SK-N-SH (cell line): ENCODE measurements at regions not wholly inside any gene's neighbourhood (a gene's known extent, or its start where the extent isn't known, plus 50 kb on each side); places are given as distances from the start of the nearest gene placed in this dataset.

ENCODE experiments used
- CTCF ChIA-PET: fragments of 300-600, 350-600 bp; formaldehyde crosslinking; extraction: SDS; loops from one replicate; lab custom pipeline; 2021; lab: Yijun Ruan, JAX
- POLR2A ChIA-PET: fragments of 350-600 bp; sonication (Branson Sonifier 250); formaldehyde crosslinking; extraction: SDS; loops from one replicate; lab custom pipeline; 2020; ENCODE audit warnings: antibody characterized with exemption, inconsistent platforms; lab: Yijun Ruan, JAX
- DNase-seq: peaks from one replicate; pipeline ENCODE4 v3.0.0; 2012
- H2AFZ ChIP-seq: fragments of 200-600 bp; sonication (generic); 2 replicates; pipeline ENCODE4 v1.8.1; 2016; ENCODE audit warnings: antibody characterized with exemption, mild to moderate bottlenecking, low read depth
- H3F3A ChIP-seq: fragments of 200-600 bp; sonication (generic); replicated peaks from 2 replicates; pipeline ENCODE3; 2016; ENCODE audit warnings: antibody characterized with exemption, mild to moderate bottlenecking; ENCODE audit not compliant: insufficient read depth
- H3K27ac ChIP-seq, 2 experiments: fragments of 200-500 bp in 1 of 2; fragments of 200-600 bp in 1 of 2; sonication (Bioruptor generic) in 1 of 2; sonication (generic), shearing (Covaris generic) in 1 of 2; 2 replicates each; pipeline versions ENCODE4 v1.5.1 to v1.6.1; 2014 to 2016; ENCODE audit warnings: low read depth in 2 of 2, inconsistent platforms in 1 of 2, low read length in 1 of 2, mild to moderate bottlenecking in 1 of 2, mixed read lengths in 1 of 2
- H3K27me3 ChIP-seq: fragments of 200-600 bp; sonication (generic), shearing (Covaris generic); 2 replicates; pipeline ENCODE4 v1.6.1; 2016; ENCODE audit warnings: mixed run types; ENCODE audit not compliant: insufficient read depth
- H3K36me3 ChIP-seq, 2 experiments: fragments of 200-500 bp in 1 of 2; fragments of 200-600 bp in 1 of 2; sonication (Bioruptor generic) in 1 of 2; sonication (generic) in 1 of 2; replicated peaks in 1 of 2; 2 replicates each; pipeline versions ENCODE3 to v1.5.1; 2014 to 2016; ENCODE audit warnings: low read length in 1 of 2, mild to moderate bottlenecking in 1 of 2; ENCODE audit not compliant: insufficient read depth in 2 of 2, control insufficient read depth in 1 of 2
- H3K4me1 ChIP-seq, 2 experiments: fragments of 200-500 bp in 1 of 2; fragments of 200-600 bp in 1 of 2; sonication (Bioruptor generic) in 1 of 2; sonication (generic), shearing (Covaris generic) in 1 of 2; 2 replicates each; pipeline versions ENCODE4 v1.5.1 to v1.6.1; 2014 to 2016; ENCODE audit warnings: low read depth in 1 of 2, low read length in 1 of 2, mixed run types in 1 of 2; ENCODE audit not compliant: insufficient read depth in 2 of 2, control insufficient read depth in 1 of 2
- H3K4me2 ChIP-seq: fragments of 200-600 bp; sonication (generic), shearing (Covaris generic); 2 replicates; pipeline ENCODE4 v1.6.1; 2017; ENCODE audit warnings: mixed run types
- H3K4me3 ChIP-seq, 2 experiments: fragments of 200-500 bp in 1 of 2; fragments of 200-600 bp in 1 of 2; sonication (Bioruptor generic) in 1 of 2; sonication (generic), shearing (Covaris generic) in 1 of 2; 2 replicates each; pipeline versions ENCODE4 v1.5.1 to v1.8.1; 2014 to 2016; ENCODE audit warnings: low read depth in 2 of 2, inconsistent platforms in 1 of 2, low read length in 1 of 2, mild to moderate bottlenecking in 1 of 2, mixed read lengths in 1 of 2, moderate library complexity in 1 of 2
- H3K79me2 ChIP-seq: fragments of 200-600 bp; sonication (generic); 2 replicates; pipeline ENCODE4 v1.8.1; 2017; ENCODE audit warnings: mild to moderate bottlenecking; ENCODE audit not compliant: insufficient read depth
- H3K9ac ChIP-seq: fragments of 200-600 bp; sonication (generic); 2 replicates; pipeline ENCODE4 v1.6.1; 2017; ENCODE audit warnings: mixed run types
- H3K9me2 ChIP-seq: fragments of 200-600 bp; sonication (generic); 2 replicates; pipeline ENCODE4 v1.6.1; 2017; ENCODE audit warnings: mixed run types
- H3K9me3 ChIP-seq: fragments of 200-600 bp; sonication (generic); 2 replicates; pipeline ENCODE4 v1.6.1; 2017; ENCODE audit warnings: mixed run types, mild to moderate bottlenecking, moderate library complexity
- H4K20me1 ChIP-seq: fragments of 200-600 bp; sonication (generic); 2 replicates; pipeline ENCODE4 v1.6.1; 2017; ENCODE audit warnings: mild to moderate bottlenecking, mixed run types; ENCODE audit not compliant: insufficient read depth
- CHD2 ChIP-seq: fragments of 150-350 bp; IDR thresholded peaks from 2 replicates; pipeline ENCODE4 v1.6.1; 2018; ENCODE audit warnings: low read length; ENCODE audit not compliant: partially characterized antibody
- ELF1 ChIP-seq: IDR thresholded peaks from 2 replicates; pipeline ENCODE4 v1.4.0; 2012
- EP300 ChIP-seq, 2 experiments: IDR thresholded peaks; 2 replicates each; pipeline versions ENCODE4 v1.4.0 to v1.6.1; 2012; ENCODE audit warnings: borderline replicate concordance in 1 of 2, low read depth in 1 of 2, low read length in 1 of 2
- EZH2phosphoT487 ChIP-seq: fragments of 200-600 bp; sonication (generic); IDR thresholded peaks from 2 replicates; pipeline ENCODE4 v1.6.1; 2017; ENCODE audit warnings: low read depth, mixed run types, mild to moderate bottlenecking, antibody characterized with exemption, moderate library complexity, borderline replicate concordance
- FOXJ3 ChIP-seq: sonication (generic); formaldehyde crosslinking; IDR thresholded peaks from 2 replicates; pipeline ENCODE4 v1.5.1; 2020; ENCODE audit warnings: mild to moderate bottlenecking, missing genetic modification reagents
- FOXM1 ChIP-seq: IDR thresholded peaks from 2 replicates; pipeline ENCODE4 v1.4.0; 2012; ENCODE audit warnings: low read depth, mild to moderate bottlenecking
- GABPA ChIP-seq: IDR thresholded peaks from 2 replicates; pipeline ENCODE4 v1.4.0; 2012; ENCODE audit warnings: low read depth, mild to moderate bottlenecking
- GATA2 ChIP-seq: sonication (generic); formaldehyde crosslinking; IDR thresholded peaks from 2 replicates; pipeline ENCODE4 v1.5.0; 2020; ENCODE audit warnings: mild to moderate bottlenecking, missing genetic modification reagents
- JUND ChIP-seq: IDR thresholded peaks from 2 replicates; pipeline ENCODE4 v1.4.0; 2012
- MEF2A ChIP-seq: IDR thresholded peaks from 2 replicates; pipeline ENCODE4 v1.4.0; 2012; ENCODE audit warnings: low read depth, borderline replicate concordance
- NRF1 ChIP-seq: IDR thresholded peaks from 2 replicates; pipeline ENCODE4 v1.6.1; 2012; ENCODE audit warnings: low read depth, mild to moderate bottlenecking, low read length
- POLR2AphosphoS5 ChIP-seq: IDR thresholded peaks from 2 replicates; pipeline ENCODE4 v1.6.1; 2012; ENCODE audit warnings: low read depth, low read length
- TAF1 ChIP-seq: IDR thresholded peaks from 2 replicates; pipeline ENCODE4 v1.6.1; 2012; ENCODE audit warnings: low read depth, mild to moderate bottlenecking, low read length, moderate library complexity, borderline replicate concordance
- TEAD4 ChIP-seq: IDR thresholded peaks from 2 replicates; pipeline ENCODE4 v1.4.0; 2012; ENCODE audit warnings: mild to moderate bottlenecking, borderline replicate concordance; ENCODE audit not compliant: insufficient read depth
- YY1 ChIP-seq: IDR thresholded peaks from 2 replicates; pipeline ENCODE4 v1.4.0; 2012; ENCODE audit warnings: low read depth, mild to moderate bottlenecking
- WGBS: methylation state at CpG from one replicate; pipeline ENCODE4 v1.1.6; 2017; ENCODE audit warnings: low lambda C conversion rate; 5-methylcytosine and 5-hydroxymethylcytosine counted together
- TF ChIP-seq, protein P1 (sequence below): IDR thresholded peaks from 2 replicates; pipeline ENCODE4; 2012
- TF ChIP-seq, protein P2 (sequence below): IDR thresholded peaks from 2 replicates; pipeline ENCODE4 v1.4.0; 2012; ENCODE audit warnings: low read depth
- TF ChIP-seq, protein P3 (sequence below): IDR thresholded peaks from 2 replicates; pipeline ENCODE4 v1.6.1; 2012; ENCODE audit warnings: mild to moderate bottlenecking, low read depth, low read length, moderate library complexity
- TF ChIP-seq, protein P4 (sequence below): IDR thresholded peaks from 2 replicates; pipeline ENCODE4 v1.4.0; 2012; ENCODE audit warnings: low read depth, borderline replicate concordance

- TF ChIP-seq CHD2 (no peak), GABPA (no peak), TEAD4 (no peak), ELF1 (no peak)
- TF ChIP-seq, all 33 proteins: peak for 0
- POLR2A ChIA-PET = no interaction called here
- Histone ChIP-seq H3K4me1 (no peaks in the 10 kb centered on the region), H3K79me2 (no peaks in the 10 kb centered on the region), H3K9me3 (0 out of 2 replicates have a peak, but pooled peaks cover 2% of the 10 kb centered on the region), H2AFZ (no peak overlapping the region), H3K4me2 (no peak overlapping the region), H4K20me1 (no peaks in the 10 kb centered on the region), H3K27me3 (no peaks in the 10 kb centered on the region), H3K9me2 (no peaks in the 10 kb centered on the region; the same call in 1 of the 2 replicates), H3K36me3 (no peaks in the 10 kb centered on the region), H3F3A (no peaks in the 10 kb centered on the region), H3K9ac (no peak overlapping the region), H3K27ac (no peak overlapping the region), H3K4me3 (no peak overlapping the region)
- CTCF ChIA-PET = no interaction called here
- DNase-seq = no peak
- 0% methylated on average over 1 of the region's 1 CpG for WGBS
Measured at GRCh38 chr1:104378414-104378813, 628.7 kb downstream of the AMY1C start.

GRCh38 chr1:104380003-104380402 lies 630.3 kb downstream of the AMY1C start:
- Histone ChIP-seq H2AFZ (no peak overlapping the region), H3F3A (no peaks in the 10 kb centered on the region), H3K9ac (no peak overlapping the region), H3K36me3 (no peaks in the 10 kb centered on the region), H3K4me1 (no peaks in the 10 kb centered on the region), H3K27me3 (no peaks in the 10 kb centered on the region)
- POLR2A ChIA-PET = no interaction called here
- WGBS = 59% methylated on average over 2 of the region's 2 CpGs
- no peak for TF ChIP-seq FOXJ3
- TF ChIP-seq FOXM1 = no peak
- no peak for TF ChIP-seq MEF2A
- no peak for TF ChIP-seq EP300 (IDR thresholded peaks at IDR 0.05; ENCODE audit: borderline replicate concordance in 1 of 2, low read depth in 1 of 2, low read length in 1 of 2)
- TF ChIP-seq JUND = no peak
- TF ChIP-seq POLR2AphosphoS5 = no peak
- TF ChIP-seq TEAD4 = no peak
- TF ChIP-seq GATA2 (CRISPR knock-in tag) = no peak
- no peak for TF ChIP-seq GABPA
- TF ChIP-seq, protein P1, sequence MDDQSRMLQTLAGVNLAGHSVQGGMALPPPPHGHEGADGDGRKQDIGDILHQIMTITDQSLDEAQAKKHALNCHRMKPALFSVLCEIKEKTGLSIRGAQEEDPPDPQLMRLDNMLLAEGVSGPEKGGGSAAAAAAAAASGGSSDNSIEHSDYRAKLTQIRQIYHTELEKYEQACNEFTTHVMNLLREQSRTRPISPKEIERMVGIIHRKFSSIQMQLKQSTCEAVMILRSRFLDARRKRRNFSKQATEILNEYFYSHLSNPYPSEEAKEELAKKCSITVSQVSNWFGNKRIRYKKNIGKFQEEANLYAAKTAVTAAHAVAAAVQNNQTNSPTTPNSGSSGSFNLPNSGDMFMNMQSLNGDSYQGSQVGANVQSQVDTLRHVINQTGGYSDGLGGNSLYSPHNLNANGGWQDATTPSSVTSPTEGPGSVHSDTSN = no peak
- TF ChIP-seq TAF1 = no peak
- no peak for TF ChIP-seq YY1
- no peak for TF ChIP-seq NRF1
- TF ChIP-seq, protein P2, sequence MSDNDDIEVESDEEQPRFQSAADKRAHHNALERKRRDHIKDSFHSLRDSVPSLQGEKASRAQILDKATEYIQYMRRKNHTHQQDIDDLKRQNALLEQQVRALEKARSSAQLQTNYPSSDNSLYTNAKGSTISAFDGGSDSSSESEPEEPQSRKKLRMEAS = no peak
- no peak for TF ChIP-seq EZH2phosphoT487
- TF ChIP-seq, protein P3, sequence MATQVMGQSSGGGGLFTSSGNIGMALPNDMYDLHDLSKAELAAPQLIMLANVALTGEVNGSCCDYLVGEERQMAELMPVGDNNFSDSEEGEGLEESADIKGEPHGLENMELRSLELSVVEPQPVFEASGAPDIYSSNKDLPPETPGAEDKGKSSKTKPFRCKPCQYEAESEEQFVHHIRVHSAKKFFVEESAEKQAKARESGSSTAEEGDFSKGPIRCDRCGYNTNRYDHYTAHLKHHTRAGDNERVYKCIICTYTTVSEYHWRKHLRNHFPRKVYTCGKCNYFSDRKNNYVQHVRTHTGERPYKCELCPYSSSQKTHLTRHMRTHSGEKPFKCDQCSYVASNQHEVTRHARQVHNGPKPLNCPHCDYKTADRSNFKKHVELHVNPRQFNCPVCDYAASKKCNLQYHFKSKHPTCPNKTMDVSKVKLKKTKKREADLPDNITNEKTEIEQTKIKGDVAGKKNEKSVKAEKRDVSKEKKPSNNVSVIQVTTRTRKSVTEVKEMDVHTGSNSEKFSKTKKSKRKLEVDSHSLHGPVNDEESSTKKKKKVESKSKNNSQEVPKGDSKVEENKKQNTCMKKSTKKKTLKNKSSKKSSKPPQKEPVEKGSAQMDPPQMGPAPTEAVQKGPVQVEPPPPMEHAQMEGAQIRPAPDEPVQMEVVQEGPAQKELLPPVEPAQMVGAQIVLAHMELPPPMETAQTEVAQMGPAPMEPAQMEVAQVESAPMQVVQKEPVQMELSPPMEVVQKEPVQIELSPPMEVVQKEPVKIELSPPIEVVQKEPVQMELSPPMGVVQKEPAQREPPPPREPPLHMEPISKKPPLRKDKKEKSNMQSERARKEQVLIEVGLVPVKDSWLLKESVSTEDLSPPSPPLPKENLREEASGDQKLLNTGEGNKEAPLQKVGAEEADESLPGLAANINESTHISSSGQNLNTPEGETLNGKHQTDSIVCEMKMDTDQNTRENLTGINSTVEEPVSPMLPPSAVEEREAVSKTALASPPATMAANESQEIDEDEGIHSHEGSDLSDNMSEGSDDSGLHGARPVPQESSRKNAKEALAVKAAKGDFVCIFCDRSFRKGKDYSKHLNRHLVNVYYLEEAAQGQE = no peak
- TF ChIP-seq, protein P4, sequence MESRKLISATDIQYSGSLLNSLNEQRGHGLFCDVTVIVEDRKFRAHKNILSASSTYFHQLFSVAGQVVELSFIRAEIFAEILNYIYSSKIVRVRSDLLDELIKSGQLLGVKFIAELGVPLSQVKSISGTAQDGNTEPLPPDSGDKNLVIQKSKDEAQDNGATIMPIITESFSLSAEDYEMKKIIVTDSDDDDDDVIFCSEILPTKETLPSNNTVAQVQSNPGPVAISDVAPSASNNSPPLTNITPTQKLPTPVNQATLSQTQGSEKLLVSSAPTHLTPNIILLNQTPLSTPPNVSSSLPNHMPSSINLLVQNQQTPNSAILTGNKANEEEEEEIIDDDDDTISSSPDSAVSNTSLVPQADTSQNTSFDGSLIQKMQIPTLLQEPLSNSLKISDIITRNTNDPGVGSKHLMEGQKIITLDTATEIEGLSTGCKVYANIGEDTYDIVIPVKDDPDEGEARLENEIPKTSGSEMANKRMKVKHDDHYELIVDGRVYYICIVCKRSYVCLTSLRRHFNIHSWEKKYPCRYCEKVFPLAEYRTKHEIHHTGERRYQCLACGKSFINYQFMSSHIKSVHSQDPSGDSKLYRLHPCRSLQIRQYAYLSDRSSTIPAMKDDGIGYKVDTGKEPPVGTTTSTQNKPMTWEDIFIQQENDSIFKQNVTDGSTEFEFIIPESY = no peak
- TF ChIP-seq, all 33 proteins: peak for 0
- Histone ChIP-seq H3K4me3 (no peak overlapping the region), H3K79me2 (no peaks in the 10 kb centered on the region), H4K20me1 (no peaks in the 10 kb centered on the region), H3K9me2 (no peaks in the 10 kb centered on the region; the same call in 1 of the 2 replicates), H3K27ac (no peak overlapping the region), H3K4me2 (no peak overlapping the region), H3K9me3 (0 out of 2 replicates have a peak, but pooled peaks cover 2% of the 10 kb centered on the region)
- CTCF ChIA-PET = no interaction called here
- no peak for DNase-seq
